Activated CD4-positive, alpha-beta memory T cell treated with anti-CD3 and anti-CD28 coated beads for 36 hours (primary cell): ENCODE measurements at regions not wholly inside any gene's neighbourhood (a gene's known extent, or its start where the extent isn't known, plus 50 kb on each side); places are given as distances from the start of the nearest gene placed in this dataset.

Experiments used
- CTCF ChIA-PET: fragments of 350-600 bp; sonication (Branson Sonifier 250); formaldehyde crosslinking; loops from one replicate; lab custom pipeline; 2021; ENCODE audit warnings: antibody characterized with exemption, inconsistent platforms; lab: Charles Lee
- POLR2A ChIA-PET: fragments of 350-600 bp; sonication (Branson Sonifier 250); formaldehyde crosslinking; loops from one replicate; lab custom pipeline; 2021; ENCODE audit warnings: antibody characterized with exemption; lab: Charles Lee
- DNase-seq: peaks from one replicate; pipeline ENCODE4 v3.0.0-alpha.2; 2020
- H3K27ac Mint-ChIP-seq: one replicate; pipeline ENCODE4 v1.8.0; 2021; ENCODE audit warnings: mixed read lengths
- H3K27me3 Mint-ChIP-seq: one replicate; pipeline ENCODE4 v1.8.0; 2021; ENCODE audit warnings: mixed read lengths
- H3K36me3 Mint-ChIP-seq: one replicate; pipeline ENCODE4 v1.8.0; 2021; ENCODE audit warnings: mixed read lengths
- H3K4me1 Mint-ChIP-seq: one replicate; pipeline ENCODE4 v1.8.0; 2021; ENCODE audit warnings: low read depth, mixed read lengths
- H3K4me3 Mint-ChIP-seq: one replicate; pipeline ENCODE4 v1.8.0; 2021; ENCODE audit warnings: mild to moderate bottlenecking, mixed read lengths
- H3K9me3 Mint-ChIP-seq: one replicate; pipeline ENCODE4 v1.8.0; 2021; ENCODE audit warnings: mixed read lengths
- intact Hi-C: fragments of 100-400 bp; cut with micrococcal nuclease; formaldehyde crosslinking; loops from one replicate; pipeline ENCODE4 v1.15.1; 2023

DNA sequence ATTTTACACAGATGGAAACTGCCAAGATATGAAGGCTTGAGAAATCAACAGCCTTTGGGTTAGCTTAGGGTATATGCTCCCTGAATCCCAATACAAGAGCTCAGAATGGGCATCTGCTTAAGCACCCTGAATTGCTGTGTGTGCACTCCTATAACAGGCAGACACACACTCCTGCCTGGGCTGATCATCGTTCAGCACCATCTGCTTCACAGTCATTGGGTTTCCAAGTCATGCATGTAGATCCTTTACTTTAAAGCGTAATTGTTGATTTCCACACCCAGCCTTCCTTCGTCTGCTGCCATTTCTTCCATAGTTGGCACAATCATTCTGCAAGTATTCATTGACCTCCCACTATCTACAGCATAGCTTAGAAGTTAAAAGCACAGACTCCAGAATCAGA is 263.5 kb downstream of the CBLN4 start:
- Mint-ChIP-seq H3K4me3 (no peak overlapping the region), H3K27ac (no peak overlapping the region), H3K9me3 (no peaks in the 10 kb centered on the region), H3K4me1 (no peaks in the 10 kb centered on the region), H3K36me3 (no peaks in the 10 kb centered on the region), H3K27me3 (no peaks in the 10 kb centered on the region)
- ChIA-PET POLR2A (no interaction called here), CTCF (no interaction called here)
- DNase-seq, result no peak
- intact Hi-C loops, result no loop called here

- Mint-ChIP-seq H3K27me3 (no peaks in the 10 kb centered on the region), H3K4me1 (no peaks in the 10 kb centered on the region), H3K9me3 (peaks cover 2% of the 10 kb centered on the region), H3K36me3 (no peaks in the 10 kb centered on the region), H3K27ac (no peak overlapping the region), H3K4me3 (no peak overlapping the region)
- no peak for DNase-seq
- ChIA-PET CTCF (no interaction called here), POLR2A (no interaction called here)
- intact Hi-C loops, result no loop called here
Measured at GRCh38 chr20:55740076-55740475, 265.2 kb downstream of the CBLN4 start.

DNA sequence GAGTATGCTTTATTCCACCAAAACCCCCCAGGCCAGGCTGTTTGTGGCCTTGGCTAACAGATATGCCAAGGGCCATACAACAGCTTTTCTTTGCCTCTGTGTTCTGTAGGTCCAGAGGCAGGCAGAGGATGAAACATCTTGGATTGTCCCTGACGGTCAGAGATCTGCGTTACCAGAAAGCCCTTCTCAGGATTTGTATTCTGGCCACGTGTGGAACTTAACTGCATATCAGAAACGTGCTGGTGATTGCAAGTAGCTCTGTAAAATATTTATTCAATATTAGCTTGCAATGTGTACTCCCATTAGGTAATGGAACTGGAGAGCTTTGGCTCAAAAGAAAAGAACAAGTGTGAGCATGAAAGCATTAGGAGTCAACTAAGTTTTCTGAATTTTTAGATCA is 275.0 kb downstream of the CBLN4 start:
- intact Hi-C loops, result no loop called here
- Mint-ChIP-seq H3K4me1 (no peaks in the 10 kb centered on the region), H3K27me3 (no peaks in the 10 kb centered on the region), H3K27ac (no peak overlapping the region), H3K36me3 (no peaks in the 10 kb centered on the region), H3K9me3 (peaks cover 7% of the 10 kb centered on the region), H3K4me3 (no peak overlapping the region)
- ChIA-PET CTCF (no interaction called here), POLR2A (no interaction called here)
- no peak for DNase-seq

- H3K9me3 Mint-ChIP-seq, result peaks cover 5% of the 10 kb centered on the region
- H3K4me3 Mint-ChIP-seq, result no peak overlapping the region
- H3K27me3 Mint-ChIP-seq, result no peaks in the 10 kb centered on the region
- intact Hi-C loops, result no loop called here
- no peak for DNase-seq
- CTCF ChIA-PET, result no interaction called here
- no peaks in the 10 kb centered on the region for H3K4me1 Mint-ChIP-seq
- H3K27ac Mint-ChIP-seq, result no peak overlapping the region
- POLR2A ChIA-PET, result no interaction called here
- no peaks in the 10 kb centered on the region for H3K36me3 Mint-ChIP-seq
Measured at GRCh38 chr20:55714736-55715135, 290.6 kb downstream of the CBLN4 start.

- DNase-seq, result no peak
- Mint-ChIP-seq H3K4me3 (no peak overlapping the region), H3K27me3 (no peaks in the 10 kb centered on the region), H3K36me3 (no peaks in the 10 kb centered on the region), H3K4me1 (no peaks in the 10 kb centered on the region), H3K27ac (no peak overlapping the region), H3K9me3 (peaks cover 11% of the 10 kb centered on the region)
- POLR2A ChIA-PET, result no interaction called here
- CTCF ChIA-PET, result no interaction called here
- intact Hi-C loops, result no loop called here
Measured at GRCh38 chr20:55714082-55714481, 291.2 kb downstream of the CBLN4 start.

DNA sequence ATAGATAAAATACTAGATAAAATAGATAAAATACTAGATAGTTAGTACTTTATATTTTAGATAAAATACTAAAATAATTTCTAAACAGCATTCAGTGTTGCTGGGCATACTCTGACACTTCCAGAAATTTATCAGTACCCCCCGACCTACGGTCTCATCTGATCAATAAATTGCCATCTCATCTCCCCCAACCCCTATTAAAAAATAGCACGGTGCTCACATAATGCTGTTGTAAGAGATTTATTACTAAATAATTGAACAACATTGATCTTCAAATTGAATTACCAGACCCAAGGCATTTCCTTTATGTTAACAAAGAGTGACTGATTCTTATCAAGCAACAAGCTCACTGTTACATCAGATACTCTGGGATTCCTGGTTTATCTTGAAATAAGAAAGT is 300.9 kb downstream of the CBLN4 start:
- no peak for DNase-seq
- Mint-ChIP-seq H3K4me3 (no peak overlapping the region), H3K27ac (no peak overlapping the region), H3K36me3 (no peaks in the 10 kb centered on the region), H3K9me3 (peaks cover 13% of the 10 kb centered on the region), H3K4me1 (no peaks in the 10 kb centered on the region), H3K27me3 (no peaks in the 10 kb centered on the region)
- CTCF ChIA-PET, result no interaction called here
- intact Hi-C loops, result no loop called here
- POLR2A ChIA-PET, result no interaction called here

DNA sequence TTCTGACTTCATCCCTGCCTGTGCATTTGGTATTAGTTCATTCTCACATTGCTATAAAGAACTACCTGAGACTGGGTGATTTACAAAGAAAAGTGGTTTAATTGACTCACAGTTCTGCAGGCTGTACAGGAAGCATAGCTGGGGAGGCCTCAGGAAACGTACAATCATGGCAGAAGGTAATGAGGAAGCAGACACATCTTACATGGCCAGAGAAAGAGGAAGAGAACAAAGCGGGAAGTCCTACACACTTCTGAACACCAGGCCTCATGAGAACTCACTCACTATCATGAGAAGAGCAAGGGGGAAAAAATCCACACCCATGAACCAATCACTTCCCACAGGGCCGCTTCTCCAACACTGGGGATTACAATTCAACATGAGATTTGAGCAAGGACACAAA is 303.9 kb downstream of the CBLN4 start:
- H3K36me3 Mint-ChIP-seq, result no peaks in the 10 kb centered on the region
- H3K27ac Mint-ChIP-seq, result no peak overlapping the region
- H3K4me3 Mint-ChIP-seq, result no peak overlapping the region
- H3K4me1 Mint-ChIP-seq, result no peaks in the 10 kb centered on the region
- ChIA-PET POLR2A (no interaction called here), CTCF (no interaction called here)
- peaks cover 5% of the 10 kb centered on the region for H3K9me3 Mint-ChIP-seq
- intact Hi-C loops, result no loop called here
- no peak for DNase-seq
- H3K27me3 Mint-ChIP-seq, result no peaks in the 10 kb centered on the region

DNA sequence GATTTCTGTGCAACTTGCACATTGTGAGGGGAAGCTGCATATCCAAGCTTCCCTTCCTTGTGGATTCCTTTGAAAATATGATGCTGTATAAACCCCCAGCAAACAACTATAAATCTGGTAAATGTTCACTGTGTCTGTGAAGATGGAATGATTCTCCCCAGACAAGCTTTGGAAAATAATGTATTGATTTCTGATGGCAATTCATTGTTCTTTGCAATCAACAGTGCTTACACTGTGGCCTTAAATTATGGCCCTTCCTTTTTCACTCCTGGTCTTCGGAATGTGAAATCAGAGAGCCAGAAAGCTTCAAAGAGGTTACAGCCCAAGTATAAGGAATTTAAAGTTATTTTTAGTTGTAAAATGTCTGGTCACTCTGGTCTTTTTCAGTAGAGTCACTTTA is 308.8 kb downstream of the CBLN4 start:
- H3K27me3 Mint-ChIP-seq, result no peaks in the 10 kb centered on the region
- ChIA-PET CTCF (no interaction called here), POLR2A (no interaction called here)
- DNase-seq, result no peak
- peaks cover 7% of the 10 kb centered on the region for H3K9me3 Mint-ChIP-seq
- no peak overlapping the region for H3K4me3 Mint-ChIP-seq
- H3K27ac Mint-ChIP-seq, result no peak overlapping the region
- intact Hi-C loops, result no loop called here
- no peaks in the 10 kb centered on the region for H3K4me1 Mint-ChIP-seq
- no peaks in the 10 kb centered on the region for H3K36me3 Mint-ChIP-seq

- H3K27me3 Mint-ChIP-seq, result no peaks in the 10 kb centered on the region
- peaks cover 2% of the 10 kb centered on the region for H3K9me3 Mint-ChIP-seq
- H3K36me3 Mint-ChIP-seq, result no peaks in the 10 kb centered on the region
- CTCF ChIA-PET, result no interaction called here
- POLR2A ChIA-PET, result no interaction called here
- DNase-seq, result no peak
- H3K4me1 Mint-ChIP-seq, result no peaks in the 10 kb centered on the region
- no peak overlapping the region for H3K27ac Mint-ChIP-seq
- intact Hi-C loops, result no loop called here
- H3K4me3 Mint-ChIP-seq, result no peak overlapping the region
Measured at GRCh38 chr20:55693641-55694040, 311.7 kb downstream of the CBLN4 start.

DNA sequence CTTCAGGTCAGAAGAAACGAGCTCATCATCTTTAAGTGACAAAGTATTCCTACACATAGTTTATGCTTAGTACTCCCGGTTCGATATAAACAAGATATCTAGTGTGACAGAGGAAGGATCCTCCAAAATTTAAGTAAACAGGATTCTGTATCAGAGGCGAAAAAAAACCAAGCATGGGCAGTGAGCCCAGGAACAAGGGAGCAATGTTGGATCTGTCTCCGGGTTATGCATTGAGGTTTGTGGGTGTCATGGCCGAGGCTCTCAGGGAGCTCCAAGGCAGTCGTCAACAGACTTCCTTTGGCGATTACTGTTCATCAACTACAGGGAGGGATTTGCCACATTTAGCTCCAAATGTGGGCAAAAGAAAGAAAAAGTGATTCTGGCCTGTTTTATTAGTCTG is 319.5 kb downstream of the CBLN4 start:
- intact Hi-C loops, result no loop called here
- Mint-ChIP-seq H3K4me1 (no peaks in the 10 kb centered on the region), H3K27ac (no peak overlapping the region), H3K9me3 (no peaks in the 10 kb centered on the region), H3K36me3 (no peaks in the 10 kb centered on the region), H3K4me3 (no peak overlapping the region), H3K27me3 (no peaks in the 10 kb centered on the region)
- ChIA-PET POLR2A (no interaction called here), CTCF (no interaction called here)
- no peak for DNase-seq

DNA sequence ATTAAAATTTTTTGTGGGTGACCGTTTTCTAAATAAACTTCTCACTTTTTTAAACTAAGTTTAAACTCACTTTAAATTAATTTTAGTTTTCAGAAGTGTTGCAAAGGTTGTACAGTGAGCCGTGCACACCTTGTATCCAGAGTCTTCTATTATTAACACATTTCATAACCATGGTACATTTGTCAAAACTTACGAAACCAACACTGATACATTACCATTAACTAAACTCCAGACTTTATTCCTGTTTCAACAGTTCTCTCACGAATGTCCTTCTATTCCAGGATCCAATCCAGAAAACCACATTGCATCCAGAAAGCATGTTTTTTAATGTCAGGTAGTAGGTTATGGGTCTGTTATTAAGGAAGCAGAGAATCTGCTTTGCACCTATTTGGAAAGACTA is 319.9 kb downstream of the CBLN4 start:
- no peaks in the 10 kb centered on the region for H3K36me3 Mint-ChIP-seq
- ChIA-PET POLR2A (no interaction called here), CTCF (no interaction called here)
- intact Hi-C loops, result no loop called here
- H3K4me1 Mint-ChIP-seq, result no peaks in the 10 kb centered on the region
- no peak for DNase-seq
- no peaks in the 10 kb centered on the region for H3K27me3 Mint-ChIP-seq
- H3K9me3 Mint-ChIP-seq, result no peaks in the 10 kb centered on the region
- H3K4me3 Mint-ChIP-seq, result no peak overlapping the region
- H3K27ac Mint-ChIP-seq, result no peak overlapping the region

GRCh38 chr20:55684578-55684977 is 320.7 kb downstream of the CBLN4 start:
- Mint-ChIP-seq H3K4me3 (no peak overlapping the region), H3K9me3 (no peaks in the 10 kb centered on the region), H3K4me1 (no peaks in the 10 kb centered on the region), H3K36me3 (no peaks in the 10 kb centered on the region), H3K27me3 (no peaks in the 10 kb centered on the region), H3K27ac (no peak overlapping the region)
- intact Hi-C loops, result no loop called here
- ChIA-PET CTCF (no interaction called here), POLR2A (no interaction called here)
- DNase-seq, result no peak

GRCh38 chr20:55678970-55679667 is 326.2 kb downstream of the CBLN4 start:
- Mint-ChIP-seq H3K9me3 (no peaks in the 10 kb centered on the region), H3K4me1 (no peaks in the 10 kb centered on the region), H3K4me3 (no peak overlapping the region), H3K27me3 (no peaks in the 10 kb centered on the region), H3K27ac (no peak overlapping the region), H3K36me3 (no peaks in the 10 kb centered on the region)
- POLR2A ChIA-PET, result no interaction called here
- DNase-seq, result no peak
- CTCF ChIA-PET, result no interaction called here
- intact Hi-C loops, result no loop called here
